ENCODE measurements at regions not wholly inside any gene's neighbourhood (a gene's known extent, or its start where the extent isn't known, plus 50 kb on each side); places are given as distances from the start of the nearest gene placed in this dataset.

GRCh38 chr5:96209829-96210228 lies 223.2 kb downstream of the PCSK1 start:
- TF ChIP-seq, protein P1, sequence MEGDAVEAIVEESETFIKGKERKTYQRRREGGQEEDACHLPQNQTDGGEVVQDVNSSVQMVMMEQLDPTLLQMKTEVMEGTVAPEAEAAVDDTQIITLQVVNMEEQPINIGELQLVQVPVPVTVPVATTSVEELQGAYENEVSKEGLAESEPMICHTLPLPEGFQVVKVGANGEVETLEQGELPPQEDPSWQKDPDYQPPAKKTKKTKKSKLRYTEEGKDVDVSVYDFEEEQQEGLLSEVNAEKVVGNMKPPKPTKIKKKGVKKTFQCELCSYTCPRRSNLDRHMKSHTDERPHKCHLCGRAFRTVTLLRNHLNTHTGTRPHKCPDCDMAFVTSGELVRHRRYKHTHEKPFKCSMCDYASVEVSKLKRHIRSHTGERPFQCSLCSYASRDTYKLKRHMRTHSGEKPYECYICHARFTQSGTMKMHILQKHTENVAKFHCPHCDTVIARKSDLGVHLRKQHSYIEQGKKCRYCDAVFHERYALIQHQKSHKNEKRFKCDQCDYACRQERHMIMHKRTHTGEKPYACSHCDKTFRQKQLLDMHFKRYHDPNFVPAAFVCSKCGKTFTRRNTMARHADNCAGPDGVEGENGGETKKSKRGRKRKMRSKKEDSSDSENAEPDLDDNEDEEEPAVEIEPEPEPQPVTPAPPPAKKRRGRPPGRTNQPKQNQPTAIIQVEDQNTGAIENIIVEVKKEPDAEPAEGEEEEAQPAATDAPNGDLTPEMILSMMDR (conservative IDR thresholded peaks at IDR 0.05) = no peak
- TF ChIP-seq EZH2 (IDR thresholded peaks at IDR 0.05; ENCODE audit: low read depth) = no peak
